CD4-positive, alpha-beta T cell treated with Interleukin-2 at 100 ng/mL for 4 hours (primary cell): ENCODE measurements at regions not wholly inside any gene's neighbourhood (a gene's known extent, or its start where the extent isn't known, plus 50 kb on each side); places are given as distances from the start of the nearest gene placed in this dataset.

Experiments
- DNase-seq: peaks from one replicate; pipeline ENCODE4 v3.0.0-alpha.2; 2020; ENCODE audit warnings: low spot score

- DNase-seq = no peak
Measured at GRCh38 chr18:72692086-72692485, 147.9 kb upstream of the CBLN2 start.

- no peak for DNase-seq
Measured at GRCh38 chr18:72687736-72688135, 143.6 kb upstream of the CBLN2 start.

GRCh38 chr18:72675394-72675793, 131.3 kb upstream of the CBLN2 start:
- no peak for DNase-seq

GRCh38 chr18:72674710-72675109, 130.6 kb upstream of the CBLN2 start:
- no peak for DNase-seq

DNA sequence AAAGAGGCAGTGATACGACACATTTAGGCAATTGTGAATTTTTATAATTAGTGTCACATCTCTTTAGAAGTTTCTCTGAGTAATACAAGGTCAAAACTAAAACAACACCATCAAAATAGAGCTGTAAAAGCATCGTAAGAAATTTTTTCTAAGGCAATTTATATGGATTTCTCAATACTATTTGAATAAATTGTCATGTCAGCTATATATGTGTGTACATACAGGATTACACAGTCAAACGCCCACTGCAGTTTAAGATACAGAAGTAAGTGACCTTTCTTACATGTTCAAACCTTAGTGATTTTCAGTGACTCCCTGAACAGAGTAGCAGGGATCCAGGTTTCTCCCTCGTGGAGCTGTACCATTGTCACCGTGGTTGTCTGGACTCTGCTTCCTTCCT, 129.1 kb upstream of the CBLN2 start:
- no peak for DNase-seq

DNA sequence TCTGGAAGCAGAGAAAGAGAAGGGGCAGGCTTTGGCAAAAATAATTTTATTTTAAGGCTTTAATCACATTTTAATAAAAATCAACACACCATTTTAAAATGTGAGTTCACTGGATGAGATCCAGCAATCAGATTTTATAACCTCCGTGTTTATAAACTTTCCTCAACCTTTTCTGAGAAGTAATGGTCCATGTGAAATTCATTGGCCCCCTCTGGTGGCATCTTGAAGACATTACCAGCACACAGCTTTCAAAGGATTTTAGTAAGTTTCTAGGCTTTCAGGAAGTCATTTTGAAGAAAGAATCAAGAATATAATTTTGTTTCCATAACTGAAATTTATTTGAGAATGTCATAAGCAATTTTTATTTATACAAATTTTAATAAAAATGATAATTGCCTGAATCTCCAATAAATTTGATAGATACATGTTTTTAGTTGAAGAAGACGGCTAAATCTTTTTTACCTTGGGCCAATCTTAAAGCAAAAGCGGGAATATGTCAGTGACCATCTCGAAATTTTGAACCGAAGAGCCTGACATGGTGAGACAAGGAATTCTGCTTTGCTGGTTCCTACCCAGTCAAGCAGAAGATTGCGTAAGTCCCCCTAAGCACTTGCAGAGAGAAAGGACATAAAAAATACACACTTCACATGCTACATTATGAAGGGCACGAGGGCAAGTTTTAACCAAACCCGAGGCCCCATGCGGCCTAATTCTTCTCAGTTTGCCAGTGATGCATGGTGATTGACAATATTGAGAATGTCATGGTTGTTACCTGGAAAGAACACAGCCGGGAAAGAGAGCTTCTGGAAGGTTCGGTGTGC, 128.4 kb upstream of the CBLN2 start:
- DNase-seq = no peak

GRCh38 chr18:72667932-72668331, 123.8 kb upstream of the CBLN2 start:
- DNase-seq = no peak

DNA sequence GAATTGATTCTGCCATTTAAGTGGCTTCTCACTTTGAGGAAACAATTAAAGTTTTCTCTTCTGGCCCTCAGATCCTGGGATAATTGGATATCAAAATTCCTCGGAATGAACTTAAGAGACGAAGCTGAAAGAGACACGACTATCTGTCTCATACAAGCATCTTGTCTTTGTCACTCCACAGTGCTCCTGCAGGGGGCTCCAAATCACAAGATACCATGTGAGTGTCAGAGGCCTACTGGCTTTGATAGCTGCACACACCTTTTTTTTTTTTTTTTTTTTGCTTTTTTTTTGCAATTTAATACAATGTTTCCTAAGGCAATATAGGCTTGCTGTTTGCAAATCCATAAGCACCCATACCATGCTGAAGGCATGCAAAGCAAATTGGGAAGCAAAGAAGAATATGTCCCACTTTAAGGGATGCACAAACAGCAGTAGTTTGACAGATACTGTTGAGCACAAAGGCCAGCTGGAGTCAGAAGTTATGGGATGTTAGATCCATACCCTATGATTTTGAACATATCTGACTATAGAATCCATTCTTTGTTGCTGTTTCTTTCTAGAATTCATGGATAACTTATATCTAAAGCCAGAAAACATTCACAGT, 109.0 kb upstream of the CBLN2 start:
- peak; percentile 10 for DNase-seq

DNA sequence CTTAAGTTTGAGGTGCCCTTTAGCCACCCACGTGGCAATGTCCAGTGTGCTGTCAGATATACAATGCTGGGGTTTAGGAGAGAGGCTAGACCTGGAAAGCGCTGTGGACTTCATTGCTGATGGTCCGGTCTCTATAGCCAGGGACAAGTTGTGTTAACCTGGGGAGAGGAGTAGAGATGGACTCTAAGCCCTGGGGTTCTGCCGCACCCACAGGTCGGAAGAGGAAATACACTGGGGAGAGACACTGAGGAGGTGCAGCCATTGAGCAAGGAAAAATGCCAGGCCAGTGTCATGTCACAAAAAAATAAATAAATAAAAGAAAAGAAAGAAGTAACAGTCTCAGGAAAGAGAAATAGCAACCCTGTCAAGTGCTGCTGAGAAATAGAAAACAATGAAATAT, 106.9 kb upstream of the CBLN2 start:
- DNase-seq = no peak

- no peak for DNase-seq
Measured at GRCh38 chr18:72648481-72648960, 104.4 kb upstream of the CBLN2 start.

DNA sequence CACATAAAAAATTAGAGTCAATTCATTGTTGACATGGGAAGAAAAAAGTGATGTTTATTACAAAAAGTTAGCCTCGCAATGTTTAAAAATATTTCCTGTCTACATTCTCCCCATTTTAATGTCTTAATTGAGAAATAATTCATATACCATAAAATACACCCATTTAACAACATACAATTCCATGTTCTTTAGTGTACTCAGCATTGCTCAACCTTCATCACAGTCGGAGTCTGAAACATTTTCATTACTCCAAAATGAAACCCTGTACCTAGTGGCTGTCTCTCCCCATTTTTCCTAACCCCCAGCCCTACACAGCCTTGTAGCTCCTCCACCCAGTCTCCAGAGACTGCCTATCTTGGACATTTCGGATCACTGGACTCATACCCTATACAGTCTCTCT, 103.9 kb upstream of the CBLN2 start:
- DNase-seq = no peak

GRCh38 chr18:72640557-72640956, 96.4 kb upstream of the CBLN2 start:
- DNase-seq = no peak

DNA sequence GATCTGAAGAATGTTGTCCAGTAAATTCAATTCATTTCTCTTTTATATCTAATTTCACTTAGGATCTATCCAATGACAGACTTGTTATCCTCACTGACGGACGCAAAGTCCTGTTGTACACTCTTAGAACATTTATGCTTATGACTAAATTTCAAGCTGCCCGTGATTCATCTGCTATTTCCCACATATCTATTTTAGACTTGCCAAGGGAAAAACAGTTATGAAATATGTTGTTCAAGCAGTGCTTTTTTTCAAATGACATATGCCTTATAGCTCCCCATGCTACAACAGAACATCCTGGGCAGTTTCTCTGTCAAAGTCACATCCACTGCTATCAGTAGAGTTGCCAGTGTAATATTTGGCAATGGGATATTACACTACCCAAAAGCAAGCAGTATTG, 94.2 kb upstream of the CBLN2 start:
- DNase-seq = no peak

GRCh38 chr18:72637721-72638120, 93.6 kb upstream of the CBLN2 start:
- no peak for DNase-seq

GRCh38 chr18:72637299-72637698, 93.2 kb upstream of the CBLN2 start:
- no peak for DNase-seq

DNA sequence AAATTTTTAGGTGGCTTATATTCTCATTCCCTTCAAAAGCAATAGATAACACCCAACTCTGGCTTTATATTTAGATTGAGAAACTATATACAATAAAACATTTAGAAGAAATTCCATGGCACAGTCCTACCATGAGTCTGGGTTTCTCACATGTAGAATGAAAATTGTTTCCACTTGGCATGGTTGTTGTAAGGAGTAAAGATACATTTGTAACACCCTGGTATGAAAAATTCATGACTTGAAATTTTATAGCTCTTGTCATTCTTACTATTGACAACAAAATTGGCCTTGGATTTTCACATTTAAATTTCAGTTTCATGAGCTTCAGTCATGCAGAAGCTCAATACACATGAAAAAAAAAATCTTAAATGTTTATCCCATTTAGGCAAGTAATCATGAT, 92.5 kb upstream of the CBLN2 start:
- DNase-seq = no peak

GRCh38 chr18:72634500-72634899, 90.4 kb upstream of the CBLN2 start:
- DNase-seq = no peak

GRCh38 chr18:72630991-72631390, 86.8 kb upstream of the CBLN2 start:
- no peak for DNase-seq

DNA sequence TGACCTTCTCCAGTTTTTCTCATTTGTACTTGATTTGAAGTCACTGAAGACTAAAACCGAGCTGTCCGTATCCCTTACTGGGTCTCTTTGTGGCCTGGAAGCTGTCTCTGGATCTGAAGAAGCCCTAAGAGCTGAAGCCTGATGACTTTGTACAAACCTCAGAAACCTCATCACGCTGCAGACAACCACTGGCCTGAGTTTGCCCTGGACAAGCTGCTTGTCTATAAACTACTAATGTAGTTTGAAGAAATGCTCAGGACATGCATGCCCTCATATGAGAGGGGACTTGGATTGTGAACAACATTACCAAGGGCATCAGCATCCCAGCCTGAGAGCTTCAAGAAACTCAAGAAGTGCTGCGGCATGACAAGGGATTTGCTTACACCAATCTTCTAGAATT, 79.3 kb upstream of the CBLN2 start:
- DNase-seq = no peak

GRCh38 chr18:72613534-72613930, 69.4 kb upstream of the CBLN2 start:
- no peak for DNase-seq

- DNase-seq = no peak
Measured at GRCh38 chr18:72612894-72613533, 68.9 kb upstream of the CBLN2 start.

DNA sequence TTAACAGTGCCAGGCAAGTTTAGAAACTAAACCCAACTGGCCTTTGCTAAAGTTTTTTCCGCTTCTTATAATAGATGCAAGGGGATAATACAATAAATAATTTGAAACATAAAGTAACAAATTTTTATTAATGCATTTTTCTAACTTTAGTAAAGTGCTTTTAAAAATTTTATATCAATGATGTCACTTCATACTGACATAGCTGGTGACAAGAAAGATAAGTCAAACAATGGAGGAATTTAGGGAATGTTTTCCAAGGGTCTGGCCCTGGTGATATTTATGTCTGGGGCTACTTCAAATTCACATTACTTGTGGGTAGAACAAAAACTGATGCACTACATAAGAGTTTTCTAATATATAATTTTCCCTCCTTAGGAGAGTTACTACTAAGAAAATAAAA, 61.2 kb upstream of the CBLN2 start:
- no peak for DNase-seq

- DNase-seq = no peak
Measured at GRCh38 chr18:72601944-72602343, 57.8 kb upstream of the CBLN2 start.
